ENCODE measurements at regions not wholly inside any gene's neighbourhood (a gene's known extent, or its start where the extent isn't known, plus 50 kb on each side); places are given as distances from the start of the nearest gene placed in this dataset.

DNA sequence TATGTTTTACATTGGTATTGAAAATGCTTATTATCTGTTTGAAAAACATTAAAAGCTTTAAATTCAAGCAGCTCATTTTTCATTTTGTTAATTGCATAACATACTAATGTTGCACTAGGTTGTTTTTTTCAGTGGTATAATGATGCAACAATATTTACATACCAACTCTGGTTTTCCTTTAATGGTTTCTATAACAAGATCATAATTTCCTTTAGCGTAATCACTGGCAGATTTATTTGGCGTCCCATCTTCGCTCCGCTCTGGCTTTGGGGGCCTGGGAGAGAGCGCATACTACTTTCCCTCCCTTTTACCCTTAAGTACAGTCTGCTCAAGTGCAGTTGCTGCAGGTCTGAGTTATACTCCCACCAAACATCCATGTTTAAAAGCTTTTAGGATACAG is 574.1 kb downstream of the PRKD1 start:
- Histone ChIP-seq H3K9me3 (no peaks in the 10 kb centered on the region), H3K4me3 (no peak overlapping the region), H3K27ac (no peak overlapping the region), H3K27me3 (no peaks in the 10 kb centered on the region), H3K4me1 (no peaks in the 10 kb centered on the region), H3K36me3 (no peaks in the 10 kb centered on the region)
- intact Hi-C loops (cut with DNase I): no loop called here
- TF ChIP-seq, protein P1, sequence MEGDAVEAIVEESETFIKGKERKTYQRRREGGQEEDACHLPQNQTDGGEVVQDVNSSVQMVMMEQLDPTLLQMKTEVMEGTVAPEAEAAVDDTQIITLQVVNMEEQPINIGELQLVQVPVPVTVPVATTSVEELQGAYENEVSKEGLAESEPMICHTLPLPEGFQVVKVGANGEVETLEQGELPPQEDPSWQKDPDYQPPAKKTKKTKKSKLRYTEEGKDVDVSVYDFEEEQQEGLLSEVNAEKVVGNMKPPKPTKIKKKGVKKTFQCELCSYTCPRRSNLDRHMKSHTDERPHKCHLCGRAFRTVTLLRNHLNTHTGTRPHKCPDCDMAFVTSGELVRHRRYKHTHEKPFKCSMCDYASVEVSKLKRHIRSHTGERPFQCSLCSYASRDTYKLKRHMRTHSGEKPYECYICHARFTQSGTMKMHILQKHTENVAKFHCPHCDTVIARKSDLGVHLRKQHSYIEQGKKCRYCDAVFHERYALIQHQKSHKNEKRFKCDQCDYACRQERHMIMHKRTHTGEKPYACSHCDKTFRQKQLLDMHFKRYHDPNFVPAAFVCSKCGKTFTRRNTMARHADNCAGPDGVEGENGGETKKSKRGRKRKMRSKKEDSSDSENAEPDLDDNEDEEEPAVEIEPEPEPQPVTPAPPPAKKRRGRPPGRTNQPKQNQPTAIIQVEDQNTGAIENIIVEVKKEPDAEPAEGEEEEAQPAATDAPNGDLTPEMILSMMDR (IDR thresholded peaks at IDR 0.05): no peak
- ATAC-seq: no peak
- DNase-seq: no peak

DNA sequence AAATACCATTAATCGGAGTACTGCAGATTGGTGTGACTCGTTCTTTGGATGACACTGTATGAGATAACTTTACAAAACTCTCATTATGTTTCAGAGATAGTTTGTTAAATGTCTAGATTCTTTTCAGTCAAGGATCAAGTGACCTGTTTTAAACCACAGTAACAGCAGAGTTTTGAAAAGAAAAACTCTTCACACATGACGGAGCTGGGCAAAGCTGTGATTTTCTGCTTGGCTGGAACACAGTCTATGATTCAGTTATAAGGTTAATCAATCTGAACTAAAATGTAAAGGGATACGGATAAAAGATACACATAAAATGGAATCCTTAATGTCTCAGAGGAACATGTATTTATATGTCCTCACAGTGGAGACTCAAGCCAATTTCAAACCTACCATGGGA is 573.2 kb downstream of the PRKD1 start:
- Histone ChIP-seq H3K9me3 (no peaks in the 10 kb centered on the region), H3K4me3 (no peak overlapping the region), H3K4me1 (no peaks in the 10 kb centered on the region), H3K36me3 (no peaks in the 10 kb centered on the region), H3K27me3 (no peaks in the 10 kb centered on the region), H3K27ac (no peak overlapping the region)
- intact Hi-C loops (cut with DNase I): no loop called here
- DNase-seq (no peak), ATAC-seq (no peak)
- TF ChIP-seq, protein P1 (IDR thresholded peaks at IDR 0.05): no peak

DNA sequence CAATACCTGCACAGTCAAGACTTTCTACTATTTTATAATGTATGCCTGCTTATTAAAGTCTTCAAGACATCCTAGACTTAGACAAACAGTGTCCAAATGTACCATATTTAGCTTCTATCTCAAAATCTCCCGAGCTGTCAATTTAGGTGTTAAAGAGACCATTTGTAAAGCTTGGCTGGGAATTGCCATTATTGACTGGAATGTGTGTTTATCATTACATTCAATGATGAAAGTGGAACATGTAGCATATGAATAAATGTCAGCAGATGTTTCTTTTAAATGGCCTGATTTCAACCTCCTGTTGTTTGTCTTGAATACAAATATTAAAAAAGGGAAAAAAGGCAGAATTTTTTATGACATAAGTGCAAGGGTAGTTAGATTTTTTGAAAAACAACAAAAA is 572.3 kb downstream of the PRKD1 start:
- Histone ChIP-seq H3K27ac (no peak overlapping the region), H3K4me1 (no peaks in the 10 kb centered on the region), H3K9me3 (no peaks in the 10 kb centered on the region), H3K36me3 (no peaks in the 10 kb centered on the region), H3K4me3 (no peak overlapping the region), H3K27me3 (no peaks in the 10 kb centered on the region)
- intact Hi-C loops (cut with DNase I): no loop called here
- DNase-seq (no peak), ATAC-seq (no peak)
- TF ChIP-seq, protein P1 (IDR thresholded peaks at IDR 0.05): no peak

DNA sequence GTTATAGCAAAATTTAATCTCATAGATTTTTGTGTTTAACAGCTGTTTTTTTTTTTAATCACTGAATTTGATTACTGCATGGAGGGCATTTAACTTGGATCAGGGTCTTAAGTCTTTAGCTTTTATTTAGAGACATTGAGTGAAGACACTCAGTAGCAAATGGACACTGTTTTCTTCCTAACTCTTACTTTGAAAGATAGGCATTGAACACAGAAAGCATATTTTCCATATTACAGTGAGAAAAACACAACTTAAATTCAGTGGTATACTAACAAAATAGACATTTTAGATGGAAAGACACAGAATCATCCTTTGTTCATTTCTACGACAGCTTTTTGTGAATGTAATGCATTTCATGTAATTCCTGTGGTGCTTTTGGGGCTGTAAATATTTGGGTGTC is 571.8 kb downstream of the PRKD1 start:
- Histone ChIP-seq H3K4me3 (no peak overlapping the region), H3K4me1 (no peaks in the 10 kb centered on the region), H3K36me3 (no peaks in the 10 kb centered on the region), H3K27me3 (no peaks in the 10 kb centered on the region), H3K27ac (no peak overlapping the region), H3K9me3 (no peaks in the 10 kb centered on the region)
- no peak for DNase-seq
- TF ChIP-seq, protein P1 (IDR thresholded peaks at IDR 0.05): no peak
- intact Hi-C loops (cut with DNase I): no loop called here
- ATAC-seq: no peak

DNA sequence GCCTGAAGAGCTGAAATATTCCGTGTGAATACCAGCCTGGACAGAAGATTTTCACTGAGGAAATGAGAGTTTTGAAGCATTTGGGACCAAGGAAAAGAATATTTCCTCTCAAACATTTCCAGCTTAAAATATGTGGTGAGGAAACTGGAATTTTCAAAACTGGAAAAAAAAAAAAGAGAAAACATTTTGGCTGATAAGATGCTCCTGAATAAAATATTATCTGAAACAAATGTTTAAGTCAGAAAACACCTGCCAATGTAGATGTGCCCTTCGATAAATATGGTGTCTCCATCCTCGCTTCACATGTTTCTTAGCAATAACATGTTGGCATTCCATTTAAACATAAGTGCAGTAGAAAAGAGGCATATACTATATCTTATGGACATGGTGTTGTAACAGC is 567.0 kb downstream of the PRKD1 start:
- Histone ChIP-seq H3K27ac (no peak overlapping the region), H3K36me3 (no peaks in the 10 kb centered on the region), H3K9me3 (no peaks in the 10 kb centered on the region), H3K27me3 (no peaks in the 10 kb centered on the region), H3K4me1 (no peaks in the 10 kb centered on the region), H3K4me3 (no peak overlapping the region)
- DNase-seq (no peak), ATAC-seq (no peak)
- TF ChIP-seq, protein P1 (IDR thresholded peaks at IDR 0.05): no peak
- intact Hi-C loops (cut with DNase I): no loop called here

All from left lung (tissue), 4 donors.